IPS DF 4.7 (cell line): ENCODE measurements at regions not wholly inside any gene's neighbourhood (a gene's known extent, or its start where the extent isn't known, plus 50 kb on each side); places are given as distances from the start of the nearest gene placed in this dataset.

Experiments used
- DNase-seq: peaks from one replicate; pipeline ENCODE4 v3.0.0-alpha.2; 2013; ENCODE audit warnings: low spot score; ENCODE audit errors: extremely low read depth

DNA sequence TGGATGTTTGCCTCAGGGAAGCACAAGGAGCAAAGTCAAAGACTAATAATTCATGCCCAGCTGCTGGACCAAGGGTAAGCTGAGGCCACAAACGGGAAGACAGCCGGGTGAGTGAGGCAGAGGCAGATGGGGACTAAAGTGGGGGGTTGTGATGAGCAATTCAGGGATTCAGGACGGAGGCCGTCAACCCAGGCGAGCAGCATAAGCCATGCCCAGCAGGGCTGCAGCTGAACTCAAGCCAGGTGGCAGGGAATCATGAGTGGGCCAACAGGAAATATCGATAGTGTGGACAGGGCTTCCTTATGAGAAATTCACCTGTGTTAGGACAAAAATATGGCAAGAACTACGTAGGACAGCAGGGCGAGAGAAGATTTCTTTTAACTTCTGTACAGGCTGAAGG, 246.8 kb downstream of the CDC5L start:
- no peak for DNase-seq

DNA sequence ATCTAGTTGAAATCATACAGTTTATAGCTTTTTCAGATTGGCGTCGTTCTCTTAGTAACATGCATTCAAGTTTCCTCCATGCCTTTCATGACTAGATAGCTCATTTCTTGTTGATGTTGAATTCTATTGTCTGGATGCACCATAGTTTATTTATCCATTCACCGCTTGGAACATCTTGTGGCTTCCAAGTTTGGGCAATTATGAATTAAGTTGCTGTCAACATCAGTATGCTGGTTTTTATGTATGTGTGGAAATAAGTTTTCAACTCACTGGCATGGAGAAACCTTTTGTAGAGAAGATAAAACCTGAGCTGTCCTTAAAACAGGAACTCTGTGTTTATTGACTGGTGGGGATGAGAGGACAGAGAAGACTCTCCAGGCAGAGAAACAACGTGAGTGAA, 248.0 kb downstream of the CDC5L start:
- DNase-seq: no peak

DNA sequence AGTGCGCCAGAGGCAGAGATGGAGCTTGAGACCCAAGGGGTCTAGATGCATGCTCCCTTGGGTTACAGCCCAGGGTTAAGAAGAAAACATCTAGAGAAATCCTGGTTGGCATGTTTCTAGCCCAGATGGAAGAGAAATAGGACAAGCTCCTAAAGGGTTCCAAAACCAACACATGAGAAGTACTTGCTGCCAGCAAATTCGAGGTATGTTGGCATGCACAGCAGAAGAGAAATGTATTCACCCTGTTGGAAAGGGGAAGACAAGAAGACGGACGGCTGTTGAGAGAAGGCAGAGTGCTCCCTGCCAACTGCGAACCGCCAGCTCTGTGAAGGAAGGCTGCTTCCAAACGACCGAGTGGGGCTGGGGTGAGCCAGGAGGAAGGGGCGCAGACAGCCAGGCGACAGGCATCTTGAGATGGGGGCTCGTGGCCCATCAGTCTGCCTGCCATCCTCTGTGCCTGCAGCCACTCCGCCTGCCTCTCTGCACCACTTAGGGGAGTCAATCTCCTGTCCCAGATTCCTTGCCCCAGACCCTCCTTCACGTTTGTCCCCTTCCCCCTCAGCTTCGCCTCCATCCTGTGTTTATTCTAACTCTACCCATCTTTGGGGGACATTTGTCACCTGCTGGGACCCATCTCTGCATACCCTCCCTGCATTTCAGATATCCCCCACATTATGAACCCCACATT, 249.2 kb downstream of the CDC5L start:
- no peak for DNase-seq

DNA sequence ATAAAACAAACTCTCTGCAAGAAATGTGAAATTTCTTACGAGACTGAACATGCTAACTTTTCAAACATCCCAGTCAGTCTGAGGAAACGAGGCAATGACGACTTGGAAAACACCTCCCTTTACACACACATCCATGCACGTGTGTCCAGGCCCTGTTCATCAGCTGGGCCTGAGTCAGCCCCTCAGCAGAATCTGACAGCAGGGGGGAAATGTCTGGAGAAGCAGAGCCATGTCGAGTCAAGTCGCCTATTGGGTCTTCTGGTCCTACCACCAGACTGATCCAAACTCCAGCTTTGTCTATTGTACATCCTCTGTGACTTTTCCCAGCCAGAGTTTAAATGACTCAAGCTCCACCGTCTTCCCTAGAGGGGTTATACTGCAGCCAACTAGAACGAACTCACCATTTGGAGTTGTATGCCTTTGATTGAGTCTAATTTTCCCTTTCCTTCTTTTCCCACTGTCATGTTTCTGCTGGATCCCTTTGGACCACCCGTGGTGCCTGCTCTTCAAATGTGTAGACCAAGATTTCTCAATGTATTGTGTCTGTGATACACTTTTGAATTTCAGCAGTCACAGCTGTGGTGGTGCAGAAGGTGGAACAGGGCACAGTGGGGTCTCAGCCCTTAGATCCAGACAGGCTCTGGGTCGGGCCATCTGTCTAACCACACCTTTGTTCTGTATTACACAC, 254.0 kb downstream of the CDC5L start:
- no peak for DNase-seq

DNA sequence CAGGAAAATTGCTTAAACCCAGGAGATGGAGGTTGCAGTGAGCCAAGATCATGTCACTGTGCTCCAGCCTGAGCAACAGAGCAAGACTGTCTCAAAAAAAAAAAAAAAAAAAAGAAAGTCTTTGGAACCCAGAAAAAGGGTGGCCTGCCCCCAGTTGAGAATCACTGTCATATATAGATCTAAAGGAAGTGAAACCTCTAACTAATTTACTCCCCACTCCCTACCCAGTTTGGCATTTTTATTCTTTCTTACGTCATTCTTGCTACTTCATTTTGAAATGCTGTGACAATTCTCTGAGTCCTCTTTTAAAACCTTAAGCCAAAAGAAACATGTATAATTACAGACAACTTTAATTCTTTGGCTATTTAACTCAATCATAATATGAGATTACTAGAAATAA, 254.8 kb downstream of the CDC5L start:
- no peak for DNase-seq

DNA sequence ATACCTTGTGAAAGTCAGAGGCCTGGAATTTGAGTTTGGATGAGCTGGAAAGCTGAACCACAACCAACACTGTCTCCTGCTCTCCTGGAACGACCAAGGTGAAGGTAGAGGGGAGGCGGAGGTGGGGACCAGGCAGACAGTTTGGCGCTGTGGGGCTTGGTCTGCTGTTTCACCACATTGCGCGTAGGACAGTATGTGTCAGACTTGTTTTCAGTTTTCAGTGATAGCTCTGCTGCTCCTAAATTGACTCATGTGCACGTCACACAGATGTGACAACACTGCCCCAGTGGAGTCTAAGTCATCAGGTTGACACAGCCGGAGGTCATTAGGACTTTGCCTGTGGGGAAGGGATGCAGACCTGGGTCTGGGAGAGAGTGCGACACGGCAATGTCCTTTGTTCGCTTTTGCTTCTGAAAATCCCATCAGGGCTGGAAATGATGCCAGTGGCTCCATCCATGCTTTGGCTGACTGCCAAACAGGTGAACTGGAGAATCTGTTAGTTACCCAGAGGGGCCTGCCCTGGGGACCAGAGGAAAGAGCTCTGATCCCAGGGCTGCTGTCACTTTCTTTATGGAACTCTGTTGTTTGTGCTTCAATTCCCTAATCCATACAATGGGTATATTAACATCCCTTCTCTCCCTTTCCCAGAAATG, 255.5 kb downstream of the CDC5L start:
- no peak for DNase-seq

DNA sequence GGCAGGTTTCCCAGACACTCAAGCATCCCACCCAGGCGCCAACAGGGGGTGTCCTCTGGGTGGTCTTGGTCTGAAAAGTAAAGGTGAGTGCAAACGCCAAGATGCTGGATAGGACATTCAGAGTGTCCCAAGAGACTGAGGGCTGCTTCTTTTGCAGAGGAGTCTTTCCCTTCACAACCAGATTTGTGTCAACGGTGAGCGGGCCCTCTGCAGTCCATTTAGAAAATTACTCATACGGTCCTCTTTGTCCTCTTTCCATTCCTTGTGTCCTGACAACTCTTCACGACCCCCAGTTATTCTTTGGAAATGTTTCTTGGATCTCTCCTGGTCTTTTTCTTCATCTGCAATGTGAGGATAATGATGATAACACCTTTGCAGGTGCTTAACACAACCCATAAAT, 257.8 kb downstream of the CDC5L start:
- no peak for DNase-seq

DNA sequence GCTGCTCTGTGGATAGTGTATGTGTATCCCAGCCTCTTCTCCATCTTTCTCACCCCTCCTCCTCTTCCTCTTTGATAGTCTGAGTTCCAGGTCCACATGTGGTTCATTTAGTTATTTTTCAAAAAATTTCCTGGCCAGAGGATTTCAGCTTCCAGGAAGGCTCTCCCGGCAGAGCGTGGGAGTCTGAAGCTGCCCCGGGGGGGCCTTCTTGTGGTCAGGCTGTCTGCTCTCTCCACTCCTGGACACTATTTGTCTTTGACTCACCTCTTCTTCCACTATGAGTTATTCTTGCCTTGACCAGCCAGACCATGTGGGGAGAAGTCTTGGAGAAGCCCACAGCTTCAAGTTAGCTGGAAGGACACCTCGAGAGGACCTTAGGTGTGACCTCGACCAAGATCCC, 258.8 kb downstream of the CDC5L start:
- DNase-seq: no peak

DNA sequence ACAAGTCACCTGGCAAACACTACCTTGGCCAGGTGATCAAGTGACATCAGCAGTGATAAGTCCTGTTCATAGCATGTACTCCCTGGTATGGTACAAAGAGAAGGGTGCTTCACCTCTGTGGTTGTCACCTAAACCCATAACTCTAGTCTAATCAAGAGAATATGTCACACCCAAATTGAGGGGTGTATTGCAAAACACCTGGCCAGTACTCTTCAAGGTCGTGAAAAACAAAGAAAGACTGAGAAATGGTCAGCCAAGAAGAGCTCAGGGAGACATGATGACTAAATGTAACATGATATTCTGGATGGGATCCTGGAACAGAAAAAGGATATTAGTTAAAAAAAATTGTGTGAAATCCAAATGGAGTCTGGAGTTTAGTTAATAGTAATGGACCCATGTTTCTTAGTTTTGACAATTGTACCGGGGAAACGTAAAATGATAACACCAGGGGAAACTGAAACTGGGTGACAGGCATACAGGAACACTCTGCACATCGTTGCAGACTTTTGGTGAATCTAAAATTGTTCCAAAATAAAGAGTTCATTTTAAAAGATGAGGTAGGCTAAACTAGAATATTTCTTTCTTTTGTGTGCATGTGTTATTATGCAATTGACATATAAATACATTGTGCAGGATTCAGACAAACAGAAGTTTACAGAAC, 262.0 kb downstream of the CDC5L start:
- no peak for DNase-seq

DNA sequence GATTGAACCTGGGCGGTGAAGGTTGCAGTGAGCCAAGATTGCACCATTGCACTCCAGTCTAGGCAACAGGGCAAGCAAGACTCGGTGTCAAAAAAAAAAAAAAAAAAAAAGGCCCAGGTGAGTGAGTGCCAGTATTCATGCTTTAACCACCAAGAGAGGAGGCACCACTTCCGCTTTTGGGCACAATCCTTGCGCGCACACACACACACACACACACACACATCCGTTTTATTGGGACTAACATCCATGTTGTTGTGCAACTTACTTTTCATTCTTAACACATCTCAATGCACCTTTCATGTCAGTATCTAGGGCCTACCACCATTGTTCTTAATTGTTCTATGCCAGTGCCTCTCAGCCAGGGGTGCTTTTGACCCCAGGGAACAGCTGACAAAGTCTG, 263.0 kb downstream of the CDC5L start:
- DNase-seq: no peak

DNA sequence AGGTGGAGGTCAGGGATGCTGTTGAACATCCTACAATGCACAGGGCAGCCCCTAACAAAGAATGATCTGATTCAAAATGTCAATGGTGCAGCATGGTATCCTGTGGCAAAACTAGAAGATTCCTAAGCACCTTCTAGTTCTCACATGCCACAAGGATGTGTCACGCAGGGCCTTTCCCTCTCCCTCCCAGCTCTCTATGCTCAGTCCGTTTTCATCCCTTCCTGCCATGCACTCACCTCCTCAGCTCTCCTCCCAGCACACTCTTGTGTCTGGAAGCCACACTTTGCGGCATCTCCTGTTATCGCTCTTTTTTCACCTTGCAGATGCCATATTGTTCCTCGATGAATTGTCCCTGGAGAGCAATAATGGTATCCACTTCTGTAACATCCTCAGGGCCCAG, 263.4 kb downstream of the CDC5L start:
- DNase-seq: no peak

DNA sequence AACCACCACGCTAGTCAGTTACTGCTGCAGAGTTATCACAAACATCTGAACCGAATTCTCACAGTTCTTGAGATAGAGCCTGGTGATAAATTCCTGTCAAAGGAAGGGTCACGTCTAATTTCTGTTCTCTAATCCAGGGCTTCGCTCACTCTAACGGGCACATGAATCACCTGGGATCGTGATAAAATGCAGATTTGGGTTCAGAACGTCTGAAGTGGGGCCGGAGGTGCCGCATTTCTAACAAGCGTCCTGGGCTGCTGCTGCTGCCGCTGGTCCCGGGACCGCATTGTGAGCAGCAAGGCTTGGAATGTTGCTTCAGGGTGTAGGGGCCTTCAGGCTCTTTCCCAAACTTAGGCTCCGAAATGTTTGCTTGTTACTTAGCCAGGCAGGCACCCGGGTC, 264.1 kb downstream of the CDC5L start:
- no peak for DNase-seq

DNA sequence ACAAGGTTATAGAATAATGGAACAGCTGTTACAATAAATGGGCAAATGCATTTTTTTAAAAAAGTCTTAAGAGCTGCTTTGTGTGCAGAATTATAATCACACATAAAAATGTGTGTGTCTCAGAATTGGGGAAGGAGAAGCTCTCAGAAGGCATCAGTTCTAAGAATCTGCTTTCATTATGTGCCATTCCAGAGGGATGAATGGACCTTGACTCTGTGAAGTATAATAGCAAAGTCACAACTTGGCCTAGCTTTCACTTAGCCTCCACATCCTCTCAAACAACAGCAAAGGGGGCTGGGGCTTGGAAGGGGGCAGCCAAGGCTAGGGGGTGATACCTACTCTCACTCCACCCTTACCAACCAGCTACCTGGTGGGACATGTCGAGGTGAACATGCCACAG, 265.0 kb downstream of the CDC5L start:
- DNase-seq: no peak

DNA sequence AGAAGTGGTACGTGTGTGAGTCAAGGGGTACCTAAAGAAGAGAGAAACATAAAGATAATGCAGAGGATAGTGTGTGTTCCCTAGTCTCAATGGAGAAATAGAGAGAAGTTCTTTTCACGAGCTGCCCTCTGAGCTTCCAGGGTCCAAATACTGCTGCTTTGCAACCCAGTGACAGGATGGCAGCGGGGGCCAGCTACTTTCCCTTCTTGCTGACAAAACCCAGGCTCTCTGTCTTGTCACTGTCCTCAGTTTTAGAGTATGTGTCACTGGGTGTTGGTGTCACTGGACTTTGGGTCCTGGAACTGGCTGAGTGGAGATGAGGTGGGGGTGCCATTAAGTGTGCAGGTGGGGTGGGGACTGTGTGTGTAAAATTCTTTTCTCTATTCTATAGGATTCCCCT, 265.6 kb downstream of the CDC5L start:
- no peak for DNase-seq

DNA sequence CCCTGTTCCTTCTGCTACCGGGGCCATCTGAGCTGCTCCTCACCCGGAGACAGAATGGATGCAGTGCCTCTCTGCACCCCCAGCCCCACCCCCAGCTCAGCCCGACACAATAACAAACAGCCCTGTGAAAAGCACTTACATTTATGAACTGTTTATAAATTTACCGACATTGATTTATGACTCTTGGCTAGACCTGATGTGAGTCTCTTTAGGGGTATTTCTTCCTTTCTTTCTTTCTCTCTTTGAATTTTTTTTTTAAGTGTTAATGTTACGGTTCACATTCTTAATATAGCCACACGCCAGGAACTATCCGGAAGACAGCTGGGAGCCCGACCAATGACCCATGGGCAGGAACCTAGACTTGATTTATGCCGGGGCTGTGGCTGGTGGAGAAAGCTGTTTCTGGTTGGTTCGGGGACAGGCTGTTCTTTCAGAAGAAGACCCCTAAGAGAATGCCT, 266.3 kb downstream of the CDC5L start:
- no peak for DNase-seq

DNA sequence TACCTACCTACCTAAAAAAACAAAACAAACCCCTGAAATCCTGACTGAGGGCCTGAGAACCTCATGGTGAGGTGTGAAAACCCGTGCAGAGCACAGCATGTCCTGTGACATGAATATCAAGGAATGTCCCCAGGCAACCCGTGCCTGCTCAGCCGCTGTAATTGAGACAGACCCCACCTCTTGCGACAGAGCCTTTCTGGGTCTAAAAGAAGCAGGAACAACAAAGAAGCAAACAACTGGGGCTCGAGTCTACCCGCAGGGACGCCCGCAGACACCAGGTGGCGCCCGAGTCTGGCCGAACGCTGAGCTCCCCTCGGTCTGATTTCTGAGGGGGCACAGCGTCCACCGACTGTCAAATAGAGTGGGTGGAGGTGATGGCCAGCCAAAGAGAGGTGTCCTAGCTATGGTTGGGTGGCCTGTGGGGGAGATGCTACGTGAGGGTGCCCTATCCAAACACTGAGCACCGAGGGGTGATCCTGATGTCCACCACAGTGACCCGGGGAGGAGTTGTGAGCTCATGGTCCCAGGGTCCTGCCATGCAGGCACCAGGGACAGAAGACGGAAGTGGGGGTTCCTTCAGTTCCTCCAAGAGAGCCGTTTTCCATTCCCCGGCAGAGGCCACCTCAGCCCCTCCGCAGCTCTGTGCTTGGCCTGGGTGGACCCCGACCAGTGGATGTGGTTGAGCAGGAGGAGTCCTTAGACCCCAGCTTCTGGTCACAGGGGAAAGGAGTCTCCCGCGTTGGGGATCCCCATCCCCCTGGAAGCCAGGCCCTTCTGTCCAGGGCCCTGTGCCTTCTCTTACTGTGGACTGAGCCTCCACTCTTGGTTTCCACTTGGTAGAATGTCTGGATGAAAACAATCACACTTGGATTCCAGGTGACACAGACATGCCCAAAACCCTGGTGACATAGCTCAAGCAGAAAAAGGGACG, 268.2 kb downstream of the CDC5L start:
- peak; percentile 80 for DNase-seq

DNA sequence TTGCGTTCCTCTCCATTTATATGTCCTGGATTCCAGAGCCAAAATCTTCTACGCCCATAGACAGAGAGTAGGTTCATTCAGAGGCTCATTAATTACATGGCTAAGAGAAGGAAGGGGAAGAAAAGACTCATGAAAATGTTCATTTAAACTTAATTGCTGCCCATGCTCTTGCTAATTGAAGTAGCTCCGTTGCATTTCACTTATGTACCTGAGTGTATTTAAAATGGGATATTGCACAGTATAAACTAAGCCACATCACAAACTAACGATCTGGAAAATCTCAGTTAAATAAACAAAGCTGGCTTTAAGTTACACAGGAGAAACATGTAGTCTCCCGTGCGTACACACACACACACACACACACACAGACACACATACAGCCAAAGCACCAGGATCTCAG, 269.2 kb downstream of the CDC5L start:
- no peak for DNase-seq

DNA sequence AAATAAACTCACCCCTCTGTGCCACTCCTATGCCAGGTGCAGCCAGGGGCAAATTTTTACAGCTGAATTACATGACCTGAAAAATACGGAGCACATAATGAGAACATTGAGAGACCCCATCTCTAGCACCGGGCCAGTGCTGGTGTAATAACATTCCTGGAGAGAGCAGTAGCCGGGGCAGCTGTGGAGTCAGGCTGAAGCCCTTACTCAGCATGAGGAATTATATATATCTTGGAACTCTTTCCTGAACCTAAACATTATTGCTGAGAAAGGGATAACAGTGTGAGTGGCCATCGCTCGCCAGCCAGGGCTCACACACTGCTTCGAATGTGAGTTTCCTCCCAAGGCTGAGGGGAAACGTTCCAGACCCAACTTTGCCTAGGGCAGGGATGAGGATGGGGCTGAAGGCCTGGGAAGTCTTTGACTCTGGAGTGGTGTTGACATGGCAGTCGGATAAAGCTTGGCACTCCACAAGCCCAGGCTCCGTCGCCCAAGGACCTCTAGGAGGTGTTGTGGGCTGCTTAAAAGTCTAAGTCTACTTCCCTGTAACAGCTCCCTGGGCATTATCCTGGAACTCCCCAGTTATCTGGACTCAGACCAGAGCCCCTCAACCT, 269.8 kb downstream of the CDC5L start:
- no peak for DNase-seq

DNA sequence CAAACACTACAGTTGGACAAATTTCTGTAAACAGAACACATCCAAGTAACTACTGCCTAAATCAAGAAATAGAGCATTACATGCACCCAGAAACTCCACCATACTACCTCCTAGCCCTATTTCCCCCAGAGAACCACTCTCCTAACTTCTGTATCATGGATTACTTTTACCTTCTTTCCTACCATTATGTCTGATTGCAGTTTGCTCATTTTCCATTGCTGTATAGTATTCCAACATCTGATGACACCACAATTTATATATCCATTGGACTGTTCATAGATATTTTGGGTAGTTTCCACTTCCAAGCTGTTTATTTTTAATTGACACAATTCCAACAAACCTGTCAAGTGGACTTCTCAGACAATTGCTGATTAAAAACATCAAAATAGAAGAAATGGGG, 271.1 kb downstream of the CDC5L start:
- no peak for DNase-seq

DNA sequence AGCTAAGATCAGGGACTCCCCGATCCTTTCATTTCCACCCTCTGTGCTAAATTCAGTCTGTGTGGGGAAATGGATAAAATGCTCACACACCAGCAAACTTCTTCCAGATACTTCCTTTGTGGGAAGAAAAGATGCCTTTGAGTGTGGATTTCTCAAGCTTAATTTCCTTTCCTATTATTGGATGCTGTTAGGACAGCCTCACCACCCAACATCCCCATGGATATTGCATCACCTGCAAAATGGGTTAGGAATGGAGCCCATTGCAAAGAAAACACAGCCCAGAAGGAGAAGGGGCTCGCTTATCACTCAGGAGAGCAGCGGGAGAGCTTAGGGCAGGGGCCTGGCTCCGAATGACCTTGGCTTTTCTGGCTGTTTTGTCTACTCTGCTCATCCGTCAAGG, 272.2 kb downstream of the CDC5L start:
- DNase-seq: no peak
